H1 (cell line): ENCODE measurements at regions not wholly inside any gene's neighbourhood (a gene's known extent, or its start where the extent isn't known, plus 50 kb on each side); places are given as distances from the start of the nearest gene placed in this dataset.
A peak's percentile ranks its signal among the peaks of the same experiment; 100 is the strongest.

Source experiments
- CTCF ChIA-PET: fragments of 300-600 bp; sonication (Branson Sonifier 250); formaldehyde crosslinking; loops from one replicate; lab custom pipeline; 2021; ENCODE audit not compliant: partially characterized antibody; lab: Charles Lee
- POLR2A ChIA-PET: fragments of 300-600 bp; sonication (Branson Sonifier 250); formaldehyde crosslinking; loops from one replicate; lab custom pipeline; 2021; ENCODE audit warnings: inconsistent platforms; ENCODE audit not compliant: partially characterized antibody; lab: Charles Lee
- DNase-seq, 2 experiments: peaks; one replicate each; pipeline versions ENCODE4 v3.0.0 to v3.0.0-alpha.2; 2010 to 2022; ENCODE audit warnings: low spot score in 2 of 2, low read depth in 1 of 2, mixed read lengths in 1 of 2
- FAIRE-seq: peaks from 2 replicates; lab custom pipeline; 2011; peaks lifted over from hg19 to GRCh38; lab: Jason Lieb, UNC
- H2AFZ ChIP-seq: 2 replicates; pipeline ENCODE4 v1.8.1; 2012; ENCODE audit warnings: low read length, inconsistent platforms
- H2AK5ac ChIP-seq: 2 replicates; pipeline ENCODE4 v1.6.1; 2013; ENCODE audit warnings: low read depth, low read length
- H2BK120ac ChIP-seq: replicated peaks from 2 replicates; pipeline ENCODE3; 2013; ENCODE audit warnings: low read depth, low read length, inconsistent platforms
- H2BK12ac ChIP-seq: 2 replicates; pipeline ENCODE4 v1.6.1; 2013; ENCODE audit warnings: low read depth, low read length
- H2BK15ac ChIP-seq: 2 replicates; pipeline ENCODE4 v1.6.1; 2013; ENCODE audit warnings: low read length
- H2BK20ac ChIP-seq: 2 replicates; pipeline ENCODE4 v1.6.1; 2013; ENCODE audit warnings: low read length
- H2BK5ac ChIP-seq: 2 replicates; pipeline ENCODE4 v1.6.1; 2013; ENCODE audit warnings: low read depth, low read length
- H3K14ac ChIP-seq: 2 replicates; pipeline ENCODE4 v1.6.1; 2013; ENCODE audit warnings: inconsistent platforms; ENCODE audit not compliant: insufficient read length
- H3K18ac ChIP-seq: 2 replicates; pipeline ENCODE4 v1.6.1; 2013; ENCODE audit warnings: low read length; ENCODE audit errors: extremely low read depth
- H3K23ac ChIP-seq: 2 replicates; pipeline ENCODE4 v1.6.1; 2013; ENCODE audit warnings: inconsistent platforms; ENCODE audit not compliant: insufficient read length
- H3K23me2 ChIP-seq: 2 replicates; pipeline ENCODE4 v1.6.1; 2013; ENCODE audit warnings: low read depth, low read length
- H3K27ac ChIP-seq: 2 replicates; pipeline ENCODE4 v1.6.1; 2011; ENCODE audit warnings: low read depth, low read length, inconsistent platforms
- H3K27me3 ChIP-seq, 4 experiments: replicated peaks in 1 of 4; 1 replicate in 1 of 4; 2 replicates in 3 of 4; pipeline versions ENCODE4 v1.6.1 to v1.8.1; 2011 to 2013; ENCODE audit warnings: low read length in 3 of 4, mild to moderate bottlenecking in 3 of 4, inconsistent platforms in 2 of 4, mixed read lengths in 2 of 4, moderate library complexity in 1 of 4; ENCODE audit not compliant: control insufficient read depth in 3 of 4, insufficient read depth in 3 of 4; ENCODE audit errors: extremely low read depth in 1 of 4
- H3K36me3 ChIP-seq, 4 experiments: 2 replicates each; pipeline versions ENCODE4 v1.6.1 to v1.8.1; 2011 to 2013; ENCODE audit warnings: mild to moderate bottlenecking in 4 of 4, low read length in 3 of 4, moderate library complexity in 2 of 4, control low read depth in 1 of 4, inconsistent platforms in 1 of 4; ENCODE audit not compliant: insufficient read depth in 4 of 4, control insufficient read depth in 2 of 4
- H3K4ac ChIP-seq: replicated peaks from 2 replicates; pipeline ENCODE3; 2013; ENCODE audit warnings: low read length, low read depth, mixed read lengths, inconsistent platforms; ENCODE audit not compliant: insufficient read length
- H3K4me1 ChIP-seq, 4 experiments: replicated peaks in 1 of 4; 1 replicate in 1 of 4; 2 replicates in 3 of 4; pipeline versions ENCODE4 v1.6.1 to v1.8.1; 2011 to 2013; ENCODE audit warnings: low read length in 3 of 4, inconsistent platforms in 2 of 4, mixed read lengths in 1 of 4; ENCODE audit not compliant: insufficient read depth in 4 of 4, control insufficient read depth in 3 of 4
- H3K4me2 ChIP-seq, 2 experiments: 2 replicates each; pipeline versions ENCODE4 v1.6.1 to v1.8.1; 2011 to 2013; ENCODE audit warnings: low read depth in 2 of 2, low read length in 2 of 2, control low read depth in 1 of 2, inconsistent platforms in 1 of 2, mild to moderate bottlenecking in 1 of 2; ENCODE audit not compliant: insufficient read depth in 1 of 2
- H3K4me3 ChIP-seq, 4 experiments: fragments of 200-600, 300-600 bp in 1 of 4; sonication (generic), shearing (Covaris generic), sonication (Bioruptor Twin) in 1 of 4; 2 replicates each; pipeline versions ENCODE4 v1.5.1 to v1.8.1; 2011 to 2016; ENCODE audit warnings: low read length in 4 of 4, low read depth in 3 of 4, control low read depth in 2 of 4, inconsistent platforms in 2 of 4, mild to moderate bottlenecking in 2 of 4, mixed read lengths in 1 of 4, moderate library complexity in 1 of 4; ENCODE audit not compliant: insufficient read depth in 2 of 4; ENCODE audit errors: extremely low read depth in 1 of 4
- H3K56ac ChIP-seq: replicated peaks from 2 replicates; pipeline ENCODE3; 2013; ENCODE audit warnings: low read depth, mild to moderate bottlenecking, mixed read lengths, low read length, inconsistent platforms; ENCODE audit not compliant: insufficient read length
- H3K79me1 ChIP-seq: 2 replicates; pipeline ENCODE4 v1.6.1; 2013; ENCODE audit warnings: low read depth, low read length, control low read depth
- H3K79me2 ChIP-seq, 2 experiments: 2 replicates each; pipeline versions ENCODE4 v1.6.1 to v1.8.1; 2012 to 2013; ENCODE audit warnings: low read length in 2 of 2, mild to moderate bottlenecking in 2 of 2, inconsistent platforms in 1 of 2; ENCODE audit not compliant: insufficient read depth in 2 of 2, control insufficient read depth in 1 of 2
- H3K9ac ChIP-seq, 4 experiments: replicated peaks in 1 of 4; 1 replicate in 1 of 4; 2 replicates in 3 of 4; pipeline versions ENCODE4 v1.6.1 to v1.8.1; 2011 to 2013; ENCODE audit warnings: low read depth in 3 of 4, low read length in 3 of 4, control low read depth in 2 of 4, mild to moderate bottlenecking in 2 of 4, moderate library complexity in 2 of 4, inconsistent platforms in 1 of 4; ENCODE audit errors: extremely low read depth in 1 of 4
- H3K9me3 ChIP-seq, 2 experiments: 2 replicates each; pipeline versions ENCODE4 v1.6.1 to v1.8.1; 2012 to 2013; ENCODE audit warnings: mild to moderate bottlenecking in 2 of 2, moderate library complexity in 2 of 2, control low read depth in 1 of 2, inconsistent platforms in 1 of 2, low read depth in 1 of 2, low read length in 1 of 2, mixed read lengths in 1 of 2; ENCODE audit not compliant: insufficient read depth in 2 of 2
- H4K20me1 ChIP-seq, 2 experiments: replicated peaks in 1 of 2; 2 replicates each; pipeline versions ENCODE3 to v1.8.1; 2011 to 2013; ENCODE audit warnings: inconsistent platforms in 2 of 2, low read length in 2 of 2, mild to moderate bottlenecking in 1 of 2; ENCODE audit not compliant: insufficient read depth in 2 of 2, control insufficient read depth in 1 of 2
- H4K5ac ChIP-seq: 2 replicates; pipeline ENCODE4 v1.6.1; 2013; ENCODE audit warnings: low read length, low read depth, mixed read lengths, inconsistent platforms; ENCODE audit not compliant: insufficient read length
- H4K8ac ChIP-seq: 2 replicates; pipeline ENCODE4 v1.8.0; 2013; ENCODE audit warnings: mild to moderate bottlenecking, moderate library complexity, low read length, inconsistent platforms; ENCODE audit not compliant: insufficient read depth; ENCODE audit errors: extremely low read depth
- H4K91ac ChIP-seq: replicated peaks from 2 replicates; pipeline ENCODE3; 2013; ENCODE audit warnings: low read length, mixed read lengths, inconsistent platforms; ENCODE audit not compliant: insufficient read length
- BACH1 ChIP-seq: IDR thresholded peaks from 2 replicates; pipeline ENCODE4 v1.6.1; 2012; ENCODE audit warnings: low read length, improper control_type of control experiment
- CREB1 ChIP-seq: IDR thresholded peaks from 2 replicates; pipeline ENCODE4 v1.6.1; 2012; ENCODE audit warnings: inconsistent platforms
- CTCF ChIP-seq, 3 experiments: IDR thresholded peaks; 1 replicate in 2 of 3; 2 replicates in 1 of 3; pipeline versions ENCODE4 v1.5.1 to v1.6.1; 2011; ENCODE audit warnings: low read length in 3 of 3, mild to moderate bottlenecking in 3 of 3, inconsistent platforms in 2 of 3, low read depth in 1 of 3, moderate library complexity in 1 of 3; ENCODE audit not compliant: insufficient read depth in 1 of 3; ENCODE audit errors: control extremely low read depth in 1 of 3
- RAD21 ChIP-seq, 2 experiments: IDR thresholded peaks in 1 of 2; conservative IDR thresholded peaks in 1 of 2; 2 replicates each; pipeline ENCODE4 v1.6.1; 2011; ENCODE audit warnings: low read depth in 2 of 2, low read length in 2 of 2, improper control_type of control experiment in 1 of 2, inconsistent platforms in 1 of 2, mild to moderate bottlenecking in 1 of 2, moderate library complexity in 1 of 2
- YY1 ChIP-seq: IDR thresholded peaks from 2 replicates; pipeline ENCODE4 v1.6.1; 2011; ENCODE audit warnings: low read depth, mild to moderate bottlenecking, low read length
- whole genome bisulfite sequencing, 2 experiments: shearing (Covaris generic) in 1 of 2; methylation state at CpG; one replicate each; pipeline versions ENCODE4 v1.1.6 to v1.1.7; 2013 to 2015; ENCODE audit warnings: low lambda C conversion rate in 2 of 2, mixed read lengths in 2 of 2, inconsistent platforms in 1 of 2, low coverage in 1 of 2, missing lambda C conversion rate in 1 of 2; ENCODE audit not compliant: insufficient replicate concordance in 2 of 2, insufficient coverage in 1 of 2, insufficient read length in 1 of 2; ENCODE audit errors: extremely low coverage in 1 of 2, missing lambda C conversion rate in 1 of 2; 5-methylcytosine and 5-hydroxymethylcytosine counted together

GRCh38 chrX:51804741-51805140 lies 61.5 kb downstream of the GSPT2 start:
- Histone ChIP-seq H3K18ac (no peak overlapping the region), H4K20me1 (no peaks in the 10 kb centered on the region), H2BK12ac (no peak overlapping the region), H3K79me2 (peaks cover 0 to 58% of the 10 kb centered on the region in 2 experiments; a peak in 2 of 4 replicates), H3K23ac (no peak overlapping the region), H3K56ac (no peak overlapping the region), H3K27me3 (no peaks in the 10 kb centered on the region), H3K79me1 (no peaks in the 10 kb centered on the region), H3K4me2 (peak overlapping the region; percentile 53 to 68; a peak in 2 of 4 replicates), H3K4me1 (peaks cover 0 to 3% (median 0%) of the 10 kb centered on the region in 4 experiments; a peak in 2 of 7 replicates), H3K14ac (no peak overlapping the region), H3K27ac (no peak overlapping the region), H3K4ac (no peak overlapping the region), H3K36me3 (peaks cover 0 to 4% (median 0%) of the 10 kb centered on the region in 4 experiments; a peak in 2 of 8 replicates), H2BK5ac (no peak overlapping the region), H2BK20ac (no peak overlapping the region), H4K5ac (no peak overlapping the region), H3K23me2 (no peaks in the 10 kb centered on the region), H3K9me3 (no peaks in the 10 kb centered on the region), H4K8ac (no peak overlapping the region), H3K4me3 (0 out of 8 replicates have a peak overlapping the region, but pooled peaks of 1 of the 4 experiments have one; percentile 10), H4K91ac (no peak overlapping the region), H3K9ac (no peak overlapping the region), H2AK5ac (no peak overlapping the region), H2BK15ac (no peak overlapping the region), H2BK120ac (no peak overlapping the region), H2AFZ (no peak overlapping the region)
- DNase-seq (no peak), FAIRE-seq (no peak)
- 75% methylated on average over 5 of the region's 5 CpGs; no CpG with 5 or more reads in 1 of the 2 experiments for WGBS, 2 experiments
- TF ChIP-seq BACH1 (no peak), RAD21 (IDR thresholded peaks at IDR 0.05 in 1 of 2, conservative IDR thresholded peaks at IDR 0.05 in 1 of 2; ENCODE audit: low read depth in 2 of 2, low read length in 2 of 2) (0 out of 4 replicates have a peak, but pooled peaks of 1 of the 2 experiments have one; percentile 7), CTCF (IDR thresholded peaks at IDR 0.05; ENCODE audit: control extremely low read depth in 1 of 3, insufficient read depth in 1 of 3, low read depth in 1 of 3, low read length in 3 of 3) (peak in 1 of 3 experiments; percentile 29; a peak in 1 of 4 replicates), CREB1 (no peak), YY1 (no peak)
- ChIA-PET CTCF (interaction anchor here (0.6 to 1.9 kb wide), 5 partner anchors 10 to 167 kb away, joined by 3 to 6 read pairs (median 4); no protein-coding TSS in a partner anchor), POLR2A (no interaction called here)
